ENCODE measurements at regions not wholly inside any gene's neighbourhood (a gene's known extent, or its start where the extent isn't known, plus 50 kb on each side); places are given as distances from the start of the nearest gene placed in this dataset.

- TF ChIP-seq GATA3 (IDR thresholded peaks at IDR 0.05; ENCODE audit: low read depth, low read length): no peak
- no peak for TF ChIP-seq GATA2 (IDR thresholded peaks at IDR 0.05; ENCODE audit: low read depth, low read length)
Measured at GRCh38 chr13:33615436-33615835, 202.5 kb upstream of the RFC3 start.
